H1 (cell line): ENCODE measurements at regions not wholly inside any gene's neighbourhood (a gene's known extent, or its start where the extent isn't known, plus 50 kb on each side); places are given as distances from the start of the nearest gene placed in this dataset.

Experiments used
- EP300 ChIP-seq, 2 experiments: IDR thresholded peaks; 1 replicate in 1 of 2; 2 replicates in 1 of 2; pipeline ENCODE4 v1.6.1; 2011 to 2012; ENCODE audit warnings: low read depth in 2 of 2, low read length in 2 of 2, mild to moderate bottlenecking in 2 of 2, borderline replicate concordance in 1 of 2, inconsistent platforms in 1 of 2, moderate library complexity in 1 of 2
- JUN ChIP-seq: IDR thresholded peaks from 2 replicates; pipeline ENCODE4 v1.6.1; 2011; ENCODE audit warnings: low read depth, mild to moderate bottlenecking, improper control_type of control experiment, low read length
- MAX ChIP-seq: IDR thresholded peaks from 2 replicates; pipeline ENCODE4 v1.6.1; 2012; ENCODE audit warnings: inconsistent platforms
- PHF8 ChIP-seq: fragments of 200-600 bp; sonication (generic); conservative IDR thresholded peaks from 2 replicates; pipeline ENCODE4 v1.7.1; 2012; ENCODE audit warnings: low read depth, mild to moderate bottlenecking, inconsistent platforms, low read length, moderate library complexity
- RAD21 ChIP-seq, 2 experiments: IDR thresholded peaks in 1 of 2; conservative IDR thresholded peaks in 1 of 2; 2 replicates each; pipeline ENCODE4 v1.6.1; 2011; ENCODE audit warnings: low read depth in 2 of 2, low read length in 2 of 2, improper control_type of control experiment in 1 of 2, inconsistent platforms in 1 of 2, mild to moderate bottlenecking in 1 of 2, moderate library complexity in 1 of 2
- RBBP5 ChIP-seq: IDR thresholded peaks from 2 replicates; pipeline ENCODE4 v1.7.1; 2012; ENCODE audit warnings: low read depth, mild to moderate bottlenecking, inconsistent platforms, low read length, moderate library complexity, borderline replicate concordance
- YY1 ChIP-seq: IDR thresholded peaks from 2 replicates; pipeline ENCODE4 v1.6.1; 2011; ENCODE audit warnings: low read depth, mild to moderate bottlenecking, low read length

DNA sequence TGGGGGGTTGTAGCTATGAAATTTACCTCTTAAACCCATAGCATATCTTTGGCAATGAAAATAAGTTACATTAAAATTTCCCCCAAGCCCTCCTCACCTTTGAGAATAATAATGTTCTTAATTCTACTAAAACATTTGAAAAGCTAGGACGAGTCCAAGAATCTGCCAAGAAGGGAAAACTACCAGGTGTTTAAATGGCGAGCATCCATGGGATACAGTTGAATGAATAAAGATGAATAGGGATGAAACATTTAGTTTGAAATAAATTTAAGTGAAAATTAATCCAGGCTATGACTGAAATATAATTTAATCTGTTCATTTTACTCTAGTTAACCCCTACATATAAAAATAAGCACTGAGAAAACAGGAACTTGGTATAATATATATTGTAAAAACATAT lies 536.7 kb downstream of the FLRT2 start (continued):
- TF ChIP-seq RAD21 (IDR thresholded peaks at IDR 0.05 in 1 of 2, conservative IDR thresholded peaks at IDR 0.05 in 1 of 2; ENCODE audit: low read depth in 2 of 2, low read length in 2 of 2) (no peak), RBBP5 (no peak), JUN (no peak), PHF8 (no peak), MAX (no peak), EP300 (IDR thresholded peaks at IDR 0.05; ENCODE audit: borderline replicate concordance in 1 of 2, low read depth in 2 of 2, low read length in 2 of 2) (no peak), YY1 (no peak)
